ENCODE measurements at regions not wholly inside any gene's neighbourhood (a gene's known extent, or its start where the extent isn't known, plus 50 kb on each side); places are given as distances from the start of the nearest gene placed in this dataset.

DNA sequence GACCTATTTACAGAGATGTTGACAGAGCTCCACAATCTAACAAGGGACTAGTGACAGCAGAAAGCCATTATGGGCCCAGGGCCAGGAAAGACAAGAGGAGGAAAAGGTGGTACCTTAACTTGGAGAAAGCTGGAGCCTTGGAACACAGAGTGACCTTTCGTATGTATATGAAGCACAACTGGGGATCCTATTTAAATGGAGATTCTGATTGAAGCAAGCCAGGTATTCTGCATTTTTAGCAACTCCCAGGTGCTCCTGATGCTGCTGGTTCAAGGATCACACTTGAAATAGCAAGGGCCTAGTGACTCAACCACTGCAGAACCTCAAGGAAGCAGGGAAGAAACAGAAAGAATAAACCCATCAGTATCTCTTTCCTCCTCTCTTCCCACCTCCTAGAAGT, 99.4 kb downstream of the TMEM47 start:
- TF ChIP-seq, protein P1, sequence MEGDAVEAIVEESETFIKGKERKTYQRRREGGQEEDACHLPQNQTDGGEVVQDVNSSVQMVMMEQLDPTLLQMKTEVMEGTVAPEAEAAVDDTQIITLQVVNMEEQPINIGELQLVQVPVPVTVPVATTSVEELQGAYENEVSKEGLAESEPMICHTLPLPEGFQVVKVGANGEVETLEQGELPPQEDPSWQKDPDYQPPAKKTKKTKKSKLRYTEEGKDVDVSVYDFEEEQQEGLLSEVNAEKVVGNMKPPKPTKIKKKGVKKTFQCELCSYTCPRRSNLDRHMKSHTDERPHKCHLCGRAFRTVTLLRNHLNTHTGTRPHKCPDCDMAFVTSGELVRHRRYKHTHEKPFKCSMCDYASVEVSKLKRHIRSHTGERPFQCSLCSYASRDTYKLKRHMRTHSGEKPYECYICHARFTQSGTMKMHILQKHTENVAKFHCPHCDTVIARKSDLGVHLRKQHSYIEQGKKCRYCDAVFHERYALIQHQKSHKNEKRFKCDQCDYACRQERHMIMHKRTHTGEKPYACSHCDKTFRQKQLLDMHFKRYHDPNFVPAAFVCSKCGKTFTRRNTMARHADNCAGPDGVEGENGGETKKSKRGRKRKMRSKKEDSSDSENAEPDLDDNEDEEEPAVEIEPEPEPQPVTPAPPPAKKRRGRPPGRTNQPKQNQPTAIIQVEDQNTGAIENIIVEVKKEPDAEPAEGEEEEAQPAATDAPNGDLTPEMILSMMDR (IDR thresholded peaks at IDR 0.05; ENCODE audit: borderline replicate concordance, extremely low read depth, low read length, poor library complexity, severe bottlenecking), result no peak
- no peak for TF ChIP-seq EZH2 (IDR thresholded peaks at IDR 0.05; ENCODE audit: borderline replicate concordance, low read depth, low read length, severe bottlenecking)

Data from DND-41 (cell line).